Activated T-cell treated with anti-CD3 and anti-CD28 coated beads for 48 hours (primary cell): ENCODE measurements at regions not wholly inside any gene's neighbourhood (a gene's known extent, or its start where the extent isn't known, plus 50 kb on each side); places are given as distances from the start of the nearest gene placed in this dataset.

Source experiments
- DNase-seq: peaks from one replicate; pipeline ENCODE4 v3.0.0-alpha.2; 2020; ENCODE audit warnings: low read depth

DNA sequence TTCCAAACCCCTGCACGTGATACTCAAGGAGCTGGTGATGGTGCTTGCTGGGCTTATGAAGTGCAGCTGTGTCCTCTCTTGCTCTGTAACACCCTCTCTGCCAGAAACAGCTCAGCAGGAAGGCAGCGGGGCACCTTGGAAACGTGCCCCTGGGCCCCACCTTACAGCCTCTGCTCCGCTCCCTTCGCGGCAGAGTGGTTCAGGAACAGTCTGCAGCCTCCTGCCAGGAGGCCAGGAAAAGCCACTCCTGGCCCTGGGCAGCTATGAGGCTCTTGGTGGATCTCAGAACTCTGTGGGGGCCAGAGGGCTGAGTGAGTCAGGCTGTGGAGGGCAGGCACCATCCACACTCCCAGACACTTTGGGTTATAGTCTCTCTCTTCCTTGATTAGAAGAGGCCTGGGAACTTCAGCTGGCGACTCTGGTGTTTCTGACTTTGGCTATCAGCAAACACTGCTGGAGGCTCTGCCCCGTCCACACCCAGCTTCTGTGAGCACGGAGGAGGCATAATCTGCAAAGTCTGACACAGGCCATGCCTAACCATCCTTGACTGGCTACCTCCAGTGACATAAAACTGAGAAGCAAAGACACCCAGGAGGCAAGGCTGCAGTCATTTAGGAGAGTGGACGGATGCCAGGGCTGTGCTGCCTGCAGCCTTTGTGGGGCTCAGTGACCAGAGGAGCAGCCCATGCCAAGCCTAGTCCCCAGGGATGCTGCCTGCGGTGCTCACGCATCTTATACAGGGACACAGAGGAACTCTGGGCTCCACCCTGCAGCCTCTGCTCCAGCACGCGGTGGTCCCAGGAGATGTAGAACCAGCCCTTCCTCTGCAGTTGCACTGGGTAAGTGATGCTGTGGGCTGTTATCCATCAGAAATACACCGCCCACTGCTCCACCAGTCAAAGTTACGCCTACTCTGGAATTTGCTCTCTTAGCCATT, 65.3 kb downstream of the METRNL start:
- DNase-seq, result no peak

DNA sequence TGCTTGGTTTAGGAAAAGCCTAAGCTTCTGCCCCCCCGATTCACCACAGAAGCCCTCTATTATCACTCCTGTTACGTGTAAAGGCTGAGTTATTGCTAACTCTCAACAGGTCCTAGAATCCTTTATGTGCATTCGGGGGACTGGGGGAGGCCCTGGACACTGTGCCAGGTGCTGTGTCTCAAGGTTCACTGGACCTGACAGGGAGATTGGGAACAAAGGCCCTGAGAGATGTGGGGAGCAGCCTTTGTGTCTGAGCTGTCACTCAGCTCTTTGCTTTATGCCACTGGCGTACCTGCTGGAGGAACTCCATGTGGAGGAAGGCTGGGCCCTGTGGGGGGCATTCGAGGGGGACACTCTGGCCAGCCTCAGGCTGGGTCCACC, 65.9 kb downstream of the METRNL start:
- DNase-seq, result no peak

DNA sequence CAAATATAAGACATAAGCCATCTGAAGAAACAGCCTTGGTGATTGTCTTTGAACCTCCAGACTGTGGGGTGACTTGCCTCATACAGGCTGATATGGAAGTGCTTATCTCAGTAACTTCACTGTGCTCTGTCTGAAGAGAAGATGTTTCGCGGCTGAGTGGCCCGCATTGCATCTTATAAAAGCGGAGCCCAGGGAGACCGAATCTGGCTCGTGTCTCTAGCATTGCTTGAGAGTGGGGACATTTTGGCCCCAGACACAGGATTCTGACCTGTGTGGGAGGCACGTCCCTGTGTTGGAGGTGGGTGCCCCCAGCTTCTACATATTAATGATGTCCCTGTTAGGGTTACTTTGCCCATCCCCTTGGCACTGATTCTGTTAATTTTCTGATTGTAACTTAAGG, 66.4 kb downstream of the METRNL start:
- DNase-seq, result no peak

- no peak for DNase-seq
Observed at GRCh38 chr17:83146347-83146746, 66.9 kb downstream of the METRNL start.

- DNase-seq, result no peak
Observed at GRCh38 chr17:83147280-83147679, 67.9 kb downstream of the METRNL start.

DNA sequence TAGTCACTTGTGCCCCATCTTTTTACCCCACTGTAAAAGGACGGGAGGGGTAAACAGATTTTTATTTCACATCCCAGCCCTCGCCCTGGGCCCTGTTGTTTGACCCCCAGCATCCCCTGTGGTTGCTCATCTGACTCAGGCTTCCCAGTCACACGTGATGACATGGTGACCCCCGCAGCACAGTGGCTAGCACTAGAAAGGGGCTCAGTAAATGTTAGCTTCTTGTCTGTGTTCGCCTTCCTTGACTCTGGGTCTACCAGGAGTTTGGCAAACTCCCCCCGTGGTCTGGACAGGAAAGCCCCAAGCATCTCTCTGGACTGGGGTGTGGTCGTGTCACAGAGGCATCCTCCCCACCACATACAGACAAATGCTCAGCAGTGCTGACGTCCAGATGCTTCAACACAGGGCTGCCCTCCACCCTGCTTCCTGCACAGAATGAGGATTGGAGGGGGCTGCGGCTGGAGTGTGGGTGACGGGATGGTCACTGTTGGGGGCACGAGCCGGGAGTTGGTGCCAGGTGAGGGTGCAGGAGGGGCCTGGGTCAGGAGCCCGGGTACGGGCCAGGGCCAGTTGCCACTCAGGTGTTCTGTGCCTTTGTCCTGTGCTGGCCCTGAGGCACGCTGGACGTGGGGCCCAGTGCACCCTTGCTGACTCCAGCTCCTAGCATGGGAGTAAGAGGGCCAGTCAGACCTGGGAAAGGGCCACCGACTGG, 69.1 kb downstream of the METRNL start:
- DNase-seq, result no peak

GRCh38 chr17:83149029-83149725, 69.8 kb downstream of the METRNL start:
- DNase-seq, result no peak

- DNase-seq, result no peak
Observed at GRCh38 chr17:83149761-83150251, 70.4 kb downstream of the METRNL start.

- no peak for DNase-seq
Observed at GRCh38 chr17:83150369-83151055, 71.1 kb downstream of the METRNL start.

GRCh38 chr17:83151056-83151441, 71.6 kb downstream of the METRNL start:
- no peak for DNase-seq

DNA sequence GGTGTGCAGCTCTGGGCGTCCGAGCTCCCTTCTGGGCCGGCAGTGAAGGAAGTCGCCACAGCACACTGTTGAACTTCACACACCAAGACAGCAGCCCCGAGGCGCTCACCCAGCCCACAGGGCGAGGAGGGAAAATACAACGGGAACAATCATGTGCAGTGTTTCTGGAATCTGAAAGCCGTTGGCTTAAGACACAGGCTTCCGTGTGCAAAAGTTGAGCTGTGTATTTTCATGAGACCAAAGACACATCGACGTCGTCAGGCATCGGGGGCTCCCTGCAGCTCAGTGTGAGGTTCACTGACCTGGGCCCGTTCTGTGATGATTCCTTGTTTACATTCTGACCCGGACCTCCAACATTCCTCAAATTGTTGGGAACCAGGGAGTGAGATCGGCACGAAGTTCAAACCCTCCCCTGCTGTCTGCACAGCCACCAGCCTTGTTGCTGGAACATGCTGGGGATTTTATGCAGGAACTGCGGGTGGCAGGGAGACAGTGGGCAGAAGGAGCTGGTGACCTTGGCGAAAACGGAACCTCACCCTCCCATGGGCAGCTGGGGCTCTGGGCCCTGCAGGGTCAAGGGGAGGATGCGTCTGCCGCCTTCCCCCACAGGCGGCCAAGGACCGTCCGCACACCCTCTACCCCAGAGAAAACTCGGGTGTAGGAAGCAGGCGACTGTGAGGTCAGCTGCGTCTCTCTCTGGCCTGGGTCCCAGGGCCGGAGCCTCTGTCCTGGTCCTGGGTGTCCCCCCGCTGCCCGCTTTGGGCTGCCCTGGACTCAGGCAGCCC, 72.2 kb downstream of the METRNL start:
- DNase-seq, result no peak

GRCh38 chr17:83152227-83152744, 72.9 kb downstream of the METRNL start:
- no peak for DNase-seq

GRCh38 chr17:83152745-83153611, 73.6 kb downstream of the METRNL start:
- no peak for DNase-seq

DNA sequence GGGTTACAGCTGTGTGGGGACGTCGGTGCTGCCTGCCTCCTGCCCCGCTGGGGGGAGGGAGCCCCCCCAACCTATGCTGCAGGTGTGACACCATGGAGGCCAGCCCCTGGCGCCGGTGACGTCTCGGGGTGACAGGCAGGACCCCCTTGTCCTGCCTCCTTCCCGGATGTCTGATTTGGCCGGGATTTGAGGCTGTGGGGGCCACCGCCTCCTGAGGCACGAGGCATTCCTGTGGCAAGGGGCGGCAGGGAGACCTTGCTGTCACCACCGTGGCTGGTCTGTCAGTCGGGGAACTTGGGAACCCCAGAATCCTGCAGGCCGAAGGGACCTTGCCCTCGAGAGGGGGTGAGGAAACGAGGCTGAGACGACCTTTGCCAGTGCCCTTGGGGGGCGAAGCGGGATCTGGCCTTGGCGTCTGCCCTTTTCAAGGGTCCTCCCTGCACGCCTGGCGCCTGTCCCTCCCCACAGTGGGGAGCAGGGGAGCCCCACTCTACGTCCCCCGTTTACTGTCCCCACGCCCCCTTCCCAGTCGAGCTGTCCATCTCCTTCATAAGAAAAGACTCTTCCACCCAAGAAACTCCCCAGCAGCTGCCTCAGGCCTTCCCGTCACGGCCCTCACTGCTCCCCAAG, 74.4 kb downstream of the METRNL start:
- DNase-seq, result no peak

DNA sequence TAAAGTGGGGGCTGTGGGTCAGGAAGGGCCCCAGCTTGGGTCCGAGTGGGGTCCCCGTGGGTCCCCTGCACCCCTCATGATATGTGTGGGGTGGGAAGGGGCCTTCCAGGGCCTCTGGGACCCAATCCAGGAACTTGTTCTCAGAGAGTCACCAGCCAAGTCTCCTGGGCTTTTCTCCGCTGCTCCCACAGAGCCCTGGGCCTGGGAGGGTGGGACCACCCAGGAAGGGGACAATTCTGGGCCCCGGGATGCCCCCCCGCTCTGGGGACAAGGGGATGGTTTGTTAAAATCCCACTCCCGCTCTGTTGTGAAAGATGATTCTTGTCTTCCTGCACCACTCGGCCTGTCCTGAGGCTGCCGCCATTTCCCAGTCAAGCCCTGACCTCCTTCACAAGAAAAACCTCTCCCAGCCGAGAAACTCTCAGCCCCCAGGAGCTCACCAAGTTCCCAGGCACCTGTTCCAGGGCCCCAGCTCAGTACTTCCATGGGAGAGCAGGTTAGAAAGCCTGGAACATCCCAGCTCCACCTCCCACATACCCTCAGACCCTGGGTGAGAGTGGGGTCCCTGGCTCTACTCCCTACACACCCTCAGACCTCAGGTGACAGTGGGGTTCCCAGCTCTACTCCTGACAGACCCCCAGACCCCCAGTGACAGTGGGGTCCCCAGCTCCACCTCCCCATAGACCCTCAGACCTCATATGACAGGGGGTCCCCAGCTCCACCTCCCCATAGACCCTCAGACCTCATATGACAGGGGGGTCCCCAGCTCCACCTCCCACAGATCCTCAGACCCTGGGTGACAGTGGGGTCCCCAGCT, 75.1 kb downstream of the METRNL start:
- no peak for DNase-seq

- peak; percentile 32 for DNase-seq
Observed at GRCh38 chr17:83155128-83156121, 76.0 kb downstream of the METRNL start.

DNA sequence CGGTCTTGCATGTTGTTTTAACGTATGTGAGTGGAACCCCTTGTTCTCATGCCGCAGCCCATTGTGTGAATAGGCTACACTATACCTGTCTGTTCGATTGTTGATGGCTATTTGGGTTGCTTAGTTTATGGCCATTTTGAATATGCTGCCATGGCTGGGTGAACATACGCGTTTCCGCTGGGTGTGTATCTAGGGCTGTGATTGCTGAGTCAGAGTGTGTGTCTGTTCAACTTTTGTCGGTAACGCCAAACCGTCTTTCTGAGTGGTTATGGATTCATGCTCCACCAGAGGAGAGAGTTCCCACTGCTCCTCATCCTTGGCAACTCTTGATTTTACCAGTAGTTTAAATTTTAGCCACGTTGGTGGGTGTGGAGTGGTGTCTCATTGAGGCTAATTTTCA, 77.0 kb downstream of the METRNL start:
- no peak for DNase-seq
